IMR-90 (cell line): ENCODE measurements at regions not wholly inside any gene's neighbourhood (a gene's known extent, or its start where the extent isn't known, plus 50 kb on each side); places are given as distances from the start of the nearest gene placed in this dataset.

ENCODE experiments used
- ATAC-seq: fragments of 200-7000 bp; cut with Tn5 transposase; 2 replicates; pipeline ENCODE4 v1.9.1; 2020; ENCODE audit warnings: low read depth, mild to moderate bottlenecking, moderate library complexity
- BruUV-seq: library from RNA; stranded (reverse); fragments of 400-500 nt; replicated peaks from 2 replicates; lab custom pipeline; 2021; lab: Mats Ljungman, UMichigan
- CTCF ChIA-PET: fragments of 300-600 bp; formaldehyde crosslinking; extraction: SDS; loops from one replicate; lab custom pipeline; 2021; ENCODE audit warnings: antibody characterized with exemption; lab: Yijun Ruan, JAX
- POLR2A ChIA-PET: fragments of 300-600 bp; sonication (Branson Sonifier 250); formaldehyde crosslinking; loops from one replicate; lab custom pipeline; 2022; ENCODE audit warnings: antibody characterized with exemption; ENCODE audit not compliant: unreplicated experiment; lab: Charles Lee
- DNase-seq: peaks from one replicate; pipeline ENCODE4 v3.0.0; 2013
- H2AFZ ChIP-seq: replicated peaks from 2 replicates; pipeline ENCODE3; 2013; ENCODE audit warnings: low read length, mild to moderate bottlenecking; ENCODE audit not compliant: poor library complexity
- H2AK5ac ChIP-seq: 2 replicates; pipeline ENCODE4 v1.6.1; 2013; ENCODE audit warnings: low read depth, low read length, inconsistent platforms
- H2AK9ac ChIP-seq: replicated peaks from 2 replicates; pipeline ENCODE3; 2013; ENCODE audit warnings: mild to moderate bottlenecking, low read depth, low read length, moderate library complexity; ENCODE audit not compliant: poor library complexity
- H2BK120ac ChIP-seq: 2 replicates; pipeline ENCODE4 v1.6.1; 2013; ENCODE audit warnings: low read depth, low read length, inconsistent platforms
- H2BK15ac ChIP-seq: 3 replicates; pipeline ENCODE4 v1.6.1; 2013; ENCODE audit warnings: low read depth, low read length, inconsistent platforms
- H2BK20ac ChIP-seq: 2 replicates; pipeline ENCODE4 v1.6.1; 2013; ENCODE audit warnings: low read depth, mild to moderate bottlenecking, inconsistent platforms, low read length, moderate library complexity
- H2BK5ac ChIP-seq: 2 replicates; pipeline ENCODE4 v1.6.1; 2013; ENCODE audit warnings: mild to moderate bottlenecking, low read depth, low read length, inconsistent platforms; ENCODE audit not compliant: poor library complexity, severe bottlenecking
- H3K14ac ChIP-seq: replicated peaks from 2 replicates; pipeline ENCODE4 v1.6.1; 2013; ENCODE audit warnings: low read depth, low read length, inconsistent platforms
- H3K18ac ChIP-seq: 2 replicates; pipeline ENCODE4 v1.6.1; 2013; ENCODE audit warnings: low read depth, low read length, control low read depth
- H3K23ac ChIP-seq: 2 replicates; pipeline ENCODE4 v1.6.1; 2013; ENCODE audit warnings: low read depth, low read length, inconsistent platforms
- H3K27ac ChIP-seq: 2 replicates; pipeline ENCODE4 v1.5.1; 2013; ENCODE audit warnings: mild to moderate bottlenecking, control low read depth, low read length; ENCODE audit not compliant: insufficient read depth
- H3K27me3 ChIP-seq: 2 replicates; pipeline ENCODE4 v1.6.1; 2013; ENCODE audit warnings: low read length; ENCODE audit not compliant: control insufficient read depth, insufficient read depth
- H3K36me3 ChIP-seq: 2 replicates; pipeline ENCODE4 v1.6.1; 2013; ENCODE audit warnings: low read length, mixed read lengths; ENCODE audit not compliant: control insufficient read depth, insufficient read depth
- H3K4ac ChIP-seq: 2 replicates; pipeline ENCODE4 v1.6.1; 2013; ENCODE audit warnings: low read depth, low read length, inconsistent platforms
- H3K4me1 ChIP-seq: 2 replicates; pipeline ENCODE4 v1.6.1; 2013; ENCODE audit warnings: low read length, mixed read lengths; ENCODE audit not compliant: control insufficient read depth, insufficient read depth
- H3K4me2 ChIP-seq: 2 replicates; pipeline ENCODE4 v1.6.1; 2013; ENCODE audit warnings: low read depth, mild to moderate bottlenecking, control low read depth, low read length, moderate library complexity
- H3K4me3 ChIP-seq: 2 replicates; pipeline ENCODE4 v1.5.1; 2013; ENCODE audit warnings: low read depth, mild to moderate bottlenecking, control low read depth, low read length, moderate library complexity; ENCODE audit not compliant: insufficient read depth
- H3K56ac ChIP-seq: 2 replicates; pipeline ENCODE4 v1.6.1; 2013; ENCODE audit warnings: low read length, inconsistent platforms; ENCODE audit not compliant: insufficient read depth; ENCODE audit errors: extremely low read depth
- H3K79me1 ChIP-seq, 2 experiments: 2 replicates each; pipeline ENCODE4 v1.6.1; 2013; ENCODE audit warnings: low read length in 2 of 2, inconsistent platforms in 1 of 2, low read depth in 1 of 2
- H3K9ac ChIP-seq: 2 replicates; pipeline ENCODE4 v1.6.1; 2013; ENCODE audit warnings: low read depth, low read length, control low read depth
- H3K9me1 ChIP-seq: 2 replicates; pipeline ENCODE4 v1.6.1; 2013; ENCODE audit warnings: low read length, inconsistent platforms; ENCODE audit not compliant: insufficient read depth
- H3K9me3 ChIP-seq: 2 replicates; pipeline ENCODE4 v1.6.1; 2013; ENCODE audit warnings: low read length; ENCODE audit not compliant: control insufficient read depth, insufficient read depth
- H4K20me1 ChIP-seq: 2 replicates; pipeline ENCODE4 v1.6.1; 2013; ENCODE audit warnings: low read length, inconsistent platforms; ENCODE audit not compliant: insufficient read depth
- H4K5ac ChIP-seq: 2 replicates; pipeline ENCODE4 v1.6.1; 2013; ENCODE audit warnings: mild to moderate bottlenecking, low read depth, low read length, control low read depth
- H4K8ac ChIP-seq, 2 experiments: 2 replicates each; pipeline ENCODE4 v1.6.1; 2013; ENCODE audit warnings: low read depth in 2 of 2, low read length in 2 of 2, control low read depth in 1 of 2, inconsistent platforms in 1 of 2
- H4K91ac ChIP-seq: 2 replicates; pipeline ENCODE4 v1.6.1; 2013; ENCODE audit warnings: low read depth, low read length, inconsistent platforms; ENCODE audit not compliant: insufficient read depth
- CEBPB ChIP-seq: IDR thresholded peaks from 2 replicates; pipeline ENCODE4 v1.6.1; 2012; ENCODE audit warnings: low read depth, low read length, improper control_type of control experiment
- CHD1 ChIP-seq: IDR thresholded peaks from 2 replicates; pipeline ENCODE4 v1.6.1; 2012; ENCODE audit warnings: low read depth, low read length, improper control_type of control experiment
- RFX5 ChIP-seq: IDR thresholded peaks from 2 replicates; pipeline ENCODE4 v1.8.0; 2012; ENCODE audit warnings: low read depth, mild to moderate bottlenecking, low read length, moderate library complexity
- WGBS, 2 experiments: methylation state at CpG; one replicate each; pipeline versions ENCODE4 v1.1.5 to v1.1.7; 2013; ENCODE audit warnings: missing lambda C conversion rate in 2 of 2; ENCODE audit not compliant: insufficient read length in 1 of 2; ENCODE audit errors: extremely low coverage in 2 of 2; 5-methylcytosine and 5-hydroxymethylcytosine counted together
- dilution Hi-C: fragments of 300-500 bp; cut with HindIII; formaldehyde crosslinking; loops from one replicate; pipeline ENCODE4 v1.14.3; 2018; ENCODE audit warnings: low sequenced_read_pairs; ENCODE audit not compliant: unreplicated experiment
- in situ Hi-C: fragments of 300-500 bp; cut with MboI; formaldehyde crosslinking; loops from 3 replicates; pipeline ENCODE4 v1.14.3; 2019; ENCODE audit warnings: low sequenced_read_pairs, inconsistent platforms, mixed read lengths
- intact Hi-C: fragments of 100-400 bp; cut with micrococcal nuclease; formaldehyde crosslinking; loops from 2 replicates; pipeline ENCODE4 v1.10.0; 2022
- TF ChIP-seq, protein P1 (sequence below): conservative IDR thresholded peaks from 2 replicates; pipeline ENCODE4 v1.5.1; 2012; ENCODE audit warnings: mild to moderate bottlenecking, low read depth, low read length, improper control_type of control experiment
- TF ChIP-seq, protein P2 (sequence below): fragments of 150-350 bp; IDR thresholded peaks from 2 replicates; pipeline ENCODE4 v1.6.1; 2016; ENCODE audit warnings: low read depth, mild to moderate bottlenecking, low read length, moderate library complexity, borderline replicate concordance

DNA sequence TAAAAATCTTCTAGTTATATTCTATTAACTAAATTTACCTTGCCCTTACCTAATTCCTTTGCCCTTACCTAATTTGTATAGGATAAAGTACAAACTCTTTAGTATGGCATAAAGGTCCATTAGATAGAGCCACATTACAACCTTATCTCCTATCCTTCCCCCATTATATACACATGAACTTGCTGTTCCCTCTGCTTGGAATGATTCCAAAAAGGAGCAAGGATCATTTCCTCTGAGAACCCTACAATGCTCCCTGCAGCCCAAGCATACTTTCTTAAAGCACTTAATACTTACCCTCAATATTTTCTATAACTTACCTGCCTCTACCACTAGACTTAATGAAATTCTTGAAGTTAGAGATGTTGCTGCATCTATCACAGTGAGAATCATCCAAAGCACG lies 118.9 kb upstream of the CCDC54 start:
- H2AFZ ChIP-seq = no peak overlapping the region
- ATAC-seq (no peak), DNase-seq (no peak)
- no peaks in the 10 kb centered on the region for H3K79me1 ChIP-seq
- H3K9ac ChIP-seq = no peak overlapping the region
- H2BK5ac ChIP-seq = no peak overlapping the region
- no peak overlapping the region for H4K8ac ChIP-seq
- H3K4me1 ChIP-seq = no peaks in the 10 kb centered on the region
- no peak overlapping the region for H4K91ac ChIP-seq
- H3K36me3 ChIP-seq = no peaks in the 10 kb centered on the region
- ChIA-PET CTCF (interaction anchor here (0.6 to 1.4 kb wide), 2 partner anchors 13 to 484 kb away, joined by 4 to 6 read pairs; no protein-coding TSS in a partner anchor), POLR2A (no interaction called here)
- no TSS peak for BruUV-seq
- no peak overlapping the region for H2AK5ac ChIP-seq
- TF ChIP-seq, protein P1, sequence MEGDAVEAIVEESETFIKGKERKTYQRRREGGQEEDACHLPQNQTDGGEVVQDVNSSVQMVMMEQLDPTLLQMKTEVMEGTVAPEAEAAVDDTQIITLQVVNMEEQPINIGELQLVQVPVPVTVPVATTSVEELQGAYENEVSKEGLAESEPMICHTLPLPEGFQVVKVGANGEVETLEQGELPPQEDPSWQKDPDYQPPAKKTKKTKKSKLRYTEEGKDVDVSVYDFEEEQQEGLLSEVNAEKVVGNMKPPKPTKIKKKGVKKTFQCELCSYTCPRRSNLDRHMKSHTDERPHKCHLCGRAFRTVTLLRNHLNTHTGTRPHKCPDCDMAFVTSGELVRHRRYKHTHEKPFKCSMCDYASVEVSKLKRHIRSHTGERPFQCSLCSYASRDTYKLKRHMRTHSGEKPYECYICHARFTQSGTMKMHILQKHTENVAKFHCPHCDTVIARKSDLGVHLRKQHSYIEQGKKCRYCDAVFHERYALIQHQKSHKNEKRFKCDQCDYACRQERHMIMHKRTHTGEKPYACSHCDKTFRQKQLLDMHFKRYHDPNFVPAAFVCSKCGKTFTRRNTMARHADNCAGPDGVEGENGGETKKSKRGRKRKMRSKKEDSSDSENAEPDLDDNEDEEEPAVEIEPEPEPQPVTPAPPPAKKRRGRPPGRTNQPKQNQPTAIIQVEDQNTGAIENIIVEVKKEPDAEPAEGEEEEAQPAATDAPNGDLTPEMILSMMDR = no peak
- TF ChIP-seq, protein P2, sequence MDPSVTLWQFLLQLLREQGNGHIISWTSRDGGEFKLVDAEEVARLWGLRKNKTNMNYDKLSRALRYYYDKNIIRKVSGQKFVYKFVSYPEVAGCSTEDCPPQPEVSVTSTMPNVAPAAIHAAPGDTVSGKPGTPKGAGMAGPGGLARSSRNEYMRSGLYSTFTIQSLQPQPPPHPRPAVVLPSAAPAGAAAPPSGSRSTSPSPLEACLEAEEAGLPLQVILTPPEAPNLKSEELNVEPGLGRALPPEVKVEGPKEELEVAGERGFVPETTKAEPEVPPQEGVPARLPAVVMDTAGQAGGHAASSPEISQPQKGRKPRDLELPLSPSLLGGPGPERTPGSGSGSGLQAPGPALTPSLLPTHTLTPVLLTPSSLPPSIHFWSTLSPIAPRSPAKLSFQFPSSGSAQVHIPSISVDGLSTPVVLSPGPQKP = no peak
- TF ChIP-seq CEBPB (no peak), CHD1 (no peak), RFX5 (no peak)
- H3K4ac ChIP-seq = no peak overlapping the region
- no peak overlapping the region for H3K4me3 ChIP-seq
- no peak overlapping the region for H3K14ac ChIP-seq
- no peak overlapping the region for H3K23ac ChIP-seq
- no peak overlapping the region for H2BK120ac ChIP-seq
- no peak overlapping the region for H2BK20ac ChIP-seq
- H2AK9ac ChIP-seq = no peak overlapping the region
- dilution Hi-C loops (no loop called here), intact Hi-C loops (no loop called here), in situ Hi-C loops (no loop called here)
- no peaks in the 10 kb centered on the region for H4K20me1 ChIP-seq
- no peak overlapping the region for H3K56ac ChIP-seq
- no peak overlapping the region for H3K27ac ChIP-seq
- H4K5ac ChIP-seq = no peak overlapping the region
- H3K4me2 ChIP-seq = no peak overlapping the region
- H2BK15ac ChIP-seq = no peak overlapping the region
- H3K9me3 ChIP-seq = no peaks in the 10 kb centered on the region
- no CpG with 5 or more reads among the region's 1 CpG for WGBS, 2 experiments
- H3K27me3 ChIP-seq = no peaks in the 10 kb centered on the region
- H3K18ac ChIP-seq = no peak overlapping the region
- H3K9me1 ChIP-seq = no peaks in the 10 kb centered on the region
